GM19328 (cell line): ENCODE measurements at regions not wholly inside any gene's neighbourhood (a gene's known extent, or its start where the extent isn't known, plus 50 kb on each side); places are given as distances from the start of the nearest gene placed in this dataset.
"Not testable (repeated sequence)": the region's sequence is repeated elsewhere in the genome, so short reads cannot be mapped to it uniquely, and the experiment has no call there.

Experiments
- ATAC-seq: cut with Tn5 transposase; IDR thresholded peaks from one replicate; pipeline ENCODE4 v1.9.1; 2021; ENCODE audit warnings: mild to moderate bottlenecking, moderate library complexity; ENCODE audit not compliant: unreplicated experiment

- not testable (repeated sequence) for ATAC-seq
Measured at GRCh38 chr7:32816409-32816948, 75.1 kb downstream of the KBTBD2 start.

GRCh38 chr7:32814779-32815178 is 76.8 kb downstream of the KBTBD2 start:
- not testable (repeated sequence) for ATAC-seq

GRCh38 chr7:32809871-32810270 is 81.7 kb downstream of the KBTBD2 start:
- no peak for ATAC-seq

GRCh38 chr7:32809347-32809746 is 82.2 kb downstream of the KBTBD2 start:
- no peak for ATAC-seq

- ATAC-seq, result no peak
Measured at GRCh38 chr7:32803406-32804141, 88.0 kb downstream of the KBTBD2 start.

- ATAC-seq, result no peak
Measured at GRCh38 chr7:32802305-32802910, 89.2 kb downstream of the KBTBD2 start.

- ATAC-seq, result not testable (repeated sequence)
Measured at GRCh38 chr7:32793053-32793452, 98.5 kb downstream of the KBTBD2 start.

GRCh38 chr7:32790766-32791430 is 100.7 kb downstream of the KBTBD2 start:
- not testable (repeated sequence) for ATAC-seq

- ATAC-seq, result not testable (repeated sequence)
Measured at GRCh38 chr7:32789266-32789665, 102.3 kb downstream of the KBTBD2 start.

- ATAC-seq, result not testable (repeated sequence)
Measured at GRCh38 chr7:32788174-32788573, 103.4 kb downstream of the KBTBD2 start.

- not testable (repeated sequence) for ATAC-seq
Measured at GRCh38 chr7:32785365-32785944, 106.1 kb downstream of the KBTBD2 start.

- ATAC-seq, result not testable (repeated sequence)
Measured at GRCh38 chr7:32779895-32780294, 111.7 kb downstream of the KBTBD2 start.

- no peak for ATAC-seq
Measured at GRCh38 chr7:32779167-32779566, 112.4 kb downstream of the KBTBD2 start.

GRCh38 chr7:32777041-32777666 is 114.4 kb downstream of the KBTBD2 start:
- not testable (repeated sequence) for ATAC-seq

- ATAC-seq, result not testable (repeated sequence)
Measured at GRCh38 chr7:32776318-32776717, 115.2 kb downstream of the KBTBD2 start.

- not testable (repeated sequence) for ATAC-seq
Measured at GRCh38 chr7:32775809-32776208, 115.8 kb downstream of the KBTBD2 start.

GRCh38 chr7:32774541-32774951 is 117.0 kb downstream of the KBTBD2 start:
- ATAC-seq, result no peak

- ATAC-seq, result not testable (repeated sequence)
Measured at GRCh38 chr7:32768866-32769510, 122.6 kb downstream of the KBTBD2 start.

GRCh38 chr7:32768338-32768737 is 123.2 kb downstream of the KBTBD2 start:
- ATAC-seq, result not testable (repeated sequence)

GRCh38 chr7:32765649-32766251 is 125.8 kb downstream of the KBTBD2 start:
- not testable (repeated sequence) for ATAC-seq
